Mucosa of descending colon (tissue), 3 donors: ENCODE measurements at regions not wholly inside any gene's neighbourhood (a gene's known extent, or its start where the extent isn't known, plus 50 kb on each side); places are given as distances from the start of the nearest gene placed in this dataset.

Source experiments
- ATAC-seq: fragments of 200-7000 bp; cut with Tn5 transposase; one replicate; pipeline ENCODE4 v1.9.1; 2020; ENCODE audit warnings: mild to moderate bottlenecking, moderate library complexity
- DNase-seq, 3 donors: peaks; one replicate each; pipeline ENCODE4 v3.0.0-alpha.2; 2020
- H3K36me3 ChIP-seq: fragments of 200-600 bp; one replicate; pipeline ENCODE4 v1.8.0; 2021; ENCODE audit warnings: low read depth, mild to moderate bottlenecking
- H3K4me1 ChIP-seq: fragments of 200-600 bp; one replicate; pipeline ENCODE4 v1.8.0; 2021; ENCODE audit warnings: low read depth, mild to moderate bottlenecking
- H3K4me3 ChIP-seq: fragments of 200-600 bp; one replicate; pipeline ENCODE4 v1.8.0; 2021; ENCODE audit warnings: mild to moderate bottlenecking
- H3K9me3 ChIP-seq: fragments of 200-600 bp; one replicate; pipeline ENCODE4 v1.8.0; 2021; ENCODE audit warnings: mild to moderate bottlenecking
- CTCF ChIP-seq: fragments of 200-600 bp; IDR thresholded peaks from one replicate; pipeline ENCODE4 v1.8.0; 2022; ENCODE audit warnings: antibody characterized with exemption, mild to moderate bottlenecking
- intact Hi-C, 2 donors: fragments of 100-400 bp; cut with DNase I in 1 of 2; cut with micrococcal nuclease in 1 of 2; formaldehyde crosslinking; loops; one replicate each; pipeline versions ENCODE4 v1.11.0 to v1.11.1; 2022; cut with DNase I, micrococcal nuclease
- donor health status: DM: no; HTN: no; CAD: no; lungs with moderate emphysema.
- donor health status: DM: no; HTN: no; CAD: no.
- donor health status: DM: no; HTN: yes; CAD: no.

GRCh38 chr3:76061654-76062053 is 276.3 kb upstream of the ZNF717 start:
- DNase-seq (no peak), ATAC-seq (no peak)
- H3K9me3 ChIP-seq = peaks cover 10% of the 10 kb centered on the region
- no peaks in the 10 kb centered on the region for H3K4me1 ChIP-seq
- TF ChIP-seq CTCF = no peak
- intact Hi-C loops = no loop called here
- H3K4me3 ChIP-seq = no peak overlapping the region
- H3K36me3 ChIP-seq = no peaks in the 10 kb centered on the region

- Histone ChIP-seq H3K4me3 (no peak overlapping the region), H3K4me1 (no peaks in the 10 kb centered on the region), H3K9me3 (peaks cover 10% of the 10 kb centered on the region), H3K36me3 (no peaks in the 10 kb centered on the region)
- DNase-seq = no peak
- intact Hi-C loops = no loop called here
- no peak for ATAC-seq
- TF ChIP-seq CTCF = no peak
Observed at GRCh38 chr3:76063019-76063418, 277.7 kb upstream of the ZNF717 start.

GRCh38 chr3:76063811-76064210 is 278.5 kb upstream of the ZNF717 start:
- no peaks in the 10 kb centered on the region for H3K4me1 ChIP-seq
- H3K36me3 ChIP-seq = no peaks in the 10 kb centered on the region
- intact Hi-C loops = no loop called here
- TF ChIP-seq CTCF = no peak
- H3K9me3 ChIP-seq = peaks cover 10% of the 10 kb centered on the region
- ATAC-seq (no peak), DNase-seq (no peak)
- no peak overlapping the region for H3K4me3 ChIP-seq

- Histone ChIP-seq H3K9me3 (peaks cover 11% of the 10 kb centered on the region), H3K36me3 (no peaks in the 10 kb centered on the region), H3K4me1 (no peaks in the 10 kb centered on the region), H3K4me3 (no peak overlapping the region)
- intact Hi-C loops = no loop called here
- ATAC-seq = no peak
- DNase-seq = no peak
- no peak for TF ChIP-seq CTCF
Observed at GRCh38 chr3:76065964-76066363, 280.6 kb upstream of the ZNF717 start.

GRCh38 chr3:76078101-76078500 is 292.8 kb upstream of the ZNF717 start:
- no peaks in the 10 kb centered on the region for H3K9me3 ChIP-seq
- no peak for TF ChIP-seq CTCF
- H3K36me3 ChIP-seq = no peaks in the 10 kb centered on the region
- H3K4me1 ChIP-seq = no peaks in the 10 kb centered on the region
- intact Hi-C loops = no loop called here
- H3K4me3 ChIP-seq = no peak overlapping the region
- no peak for DNase-seq
- ATAC-seq = no peak

- DNase-seq (no peak), ATAC-seq (no peak)
- TF ChIP-seq CTCF = no peak
- no peak overlapping the region for H3K4me3 ChIP-seq
- intact Hi-C loops = no loop called here
- H3K36me3 ChIP-seq = no peaks in the 10 kb centered on the region
- no peaks in the 10 kb centered on the region for H3K9me3 ChIP-seq
- no peaks in the 10 kb centered on the region for H3K4me1 ChIP-seq
Observed at GRCh38 chr3:76083992-76084391, 298.6 kb upstream of the ZNF717 start.
